ENCODE measurements at regions not wholly inside any gene's neighbourhood (a gene's known extent, or its start where the extent isn't known, plus 50 kb on each side); places are given as distances from the start of the nearest gene placed in this dataset.

- Histone ChIP-seq H3K4me3 (ENCODE audit: low read depth, low read length) (no peak overlapping the region), H3K36me3 (no peaks in the 10 kb centered on the region), H3K27me3 (ENCODE audit: insufficient read depth, low read depth, severe bottlenecking) (no peaks in the 10 kb centered on the region), H3K27ac (no peak overlapping the region), H3K9me3 (ENCODE audit: severe bottlenecking) (no peaks in the 10 kb centered on the region)
- no peak for TF ChIP-seq CTCF (IDR thresholded peaks at IDR 0.05; ENCODE audit: low read depth, low read length)
- DNase-seq: no peak
Observed at GRCh38 chr5:67974054-67974453, 241.5 kb upstream of the PIK3R1 start.

DNA sequence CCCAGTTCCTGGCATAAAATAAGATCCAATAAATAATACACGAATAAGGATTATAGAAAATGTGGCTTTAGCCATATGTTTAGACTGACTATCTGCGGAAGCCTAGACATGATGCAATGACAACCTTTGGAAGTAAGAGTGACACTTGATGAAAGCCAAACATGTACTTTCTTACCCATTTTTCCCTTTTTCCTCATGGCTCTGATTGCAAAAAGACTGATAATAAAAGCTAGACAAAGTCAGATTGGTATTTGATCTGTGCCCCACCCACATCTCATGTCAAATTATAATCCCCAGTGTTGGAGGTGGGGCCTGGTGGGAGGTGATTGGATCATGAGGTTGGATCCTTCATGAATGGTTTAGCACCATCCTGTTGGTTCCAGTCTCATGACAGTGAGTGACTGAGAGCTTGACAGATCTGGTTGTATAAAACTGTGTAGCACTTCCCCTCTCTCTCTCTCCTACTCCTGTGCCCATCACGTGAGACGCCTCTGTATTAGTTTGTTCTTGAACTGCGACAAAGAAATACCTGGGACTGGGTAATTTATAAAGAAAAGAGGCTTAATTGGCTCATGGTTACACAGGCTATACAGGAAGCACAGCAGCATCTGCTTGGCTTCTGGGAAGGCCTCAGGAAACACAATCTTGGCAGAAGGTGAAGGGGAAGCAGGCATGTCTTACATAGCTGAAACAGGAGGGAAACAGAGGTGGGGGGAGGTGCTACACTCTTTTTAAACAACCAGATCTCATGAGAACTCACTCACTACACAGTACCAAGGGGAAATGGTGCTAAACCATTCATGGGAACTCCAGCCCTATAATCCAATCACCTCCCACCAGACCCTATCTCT lies 243.4 kb upstream of the PIK3R1 start:
- TF ChIP-seq CTCF (IDR thresholded peaks at IDR 0.05; ENCODE audit: low read depth, low read length): no peak
- no peaks in the 10 kb centered on the region for H3K36me3 ChIP-seq
- H3K4me3 ChIP-seq (ENCODE audit: low read depth, low read length): no peak overlapping the region
- H3K27ac ChIP-seq: no peak overlapping the region
- no peak for DNase-seq
- H3K27me3 ChIP-seq (ENCODE audit: insufficient read depth, low read depth, severe bottlenecking): no peaks in the 10 kb centered on the region
- no peaks in the 10 kb centered on the region for H3K9me3 ChIP-seq (ENCODE audit: severe bottlenecking)

- Histone ChIP-seq H3K36me3 (no peaks in the 10 kb centered on the region), H3K4me3 (ENCODE audit: low read depth, low read length) (no peak overlapping the region), H3K27ac (no peak overlapping the region), H3K9me3 (ENCODE audit: severe bottlenecking) (no peaks in the 10 kb centered on the region), H3K27me3 (ENCODE audit: insufficient read depth, low read depth, severe bottlenecking) (no peaks in the 10 kb centered on the region)
- DNase-seq: no peak
- TF ChIP-seq CTCF (IDR thresholded peaks at IDR 0.05; ENCODE audit: low read depth, low read length): no peak
Observed at GRCh38 chr5:67971223-67971830, 244.2 kb upstream of the PIK3R1 start.

DNA sequence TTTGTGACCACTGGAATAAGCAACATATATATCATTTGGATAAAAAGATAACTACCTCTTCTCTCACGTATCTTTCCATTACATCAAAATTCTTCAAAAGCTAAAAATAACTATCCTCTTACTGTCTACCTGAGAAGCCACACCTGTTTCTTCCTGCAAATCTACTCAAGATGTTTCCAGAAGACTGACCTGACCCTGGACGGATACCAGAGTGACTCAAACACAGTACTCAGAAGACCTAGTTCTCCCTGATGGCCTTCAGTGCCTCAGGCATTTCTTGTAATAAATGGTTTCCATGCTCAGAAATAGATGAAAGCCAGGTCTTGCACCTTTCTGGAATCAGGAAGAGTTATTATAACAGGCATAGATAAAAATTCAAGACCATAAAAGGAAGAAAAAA lies 245.9 kb upstream of the PIK3R1 start:
- Histone ChIP-seq H3K9me3 (ENCODE audit: severe bottlenecking) (no peaks in the 10 kb centered on the region), H3K4me3 (ENCODE audit: low read depth, low read length) (no peak overlapping the region), H3K27ac (no peak overlapping the region), H3K36me3 (no peaks in the 10 kb centered on the region), H3K27me3 (ENCODE audit: insufficient read depth, low read depth, severe bottlenecking) (no peaks in the 10 kb centered on the region)
- DNase-seq: no peak
- TF ChIP-seq CTCF (IDR thresholded peaks at IDR 0.05; ENCODE audit: low read depth, low read length): no peak

DNA sequence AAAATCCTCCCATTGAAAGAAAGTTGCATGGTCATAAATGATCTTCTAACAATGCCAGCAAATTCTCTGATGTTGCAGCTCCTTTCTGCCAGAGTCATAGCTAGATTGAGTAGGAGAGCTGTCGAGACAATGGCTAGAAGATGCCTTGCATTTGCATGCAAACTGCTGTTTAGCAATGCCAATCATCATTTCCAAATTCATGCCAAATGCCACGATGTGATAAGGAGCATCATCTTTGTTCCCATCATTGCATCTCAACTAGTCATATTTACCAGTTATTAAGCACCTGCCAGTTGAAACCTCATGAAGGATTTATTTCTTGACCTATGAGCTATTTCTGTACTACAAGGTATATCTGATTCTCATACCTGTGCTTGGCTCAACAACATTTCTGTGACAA lies 246.4 kb upstream of the PIK3R1 start:
- H3K27me3 ChIP-seq (ENCODE audit: insufficient read depth, low read depth, severe bottlenecking): no peaks in the 10 kb centered on the region
- H3K9me3 ChIP-seq (ENCODE audit: severe bottlenecking): no peaks in the 10 kb centered on the region
- no peak overlapping the region for H3K27ac ChIP-seq
- no peak for DNase-seq
- no peaks in the 10 kb centered on the region for H3K36me3 ChIP-seq
- no peak for TF ChIP-seq CTCF (IDR thresholded peaks at IDR 0.05; ENCODE audit: low read depth, low read length)
- H3K4me3 ChIP-seq (ENCODE audit: low read depth, low read length): no peak overlapping the region

Measured in WERI-Rb-1 (cell line).